ENCODE measurements at regions not wholly inside any gene's neighbourhood (a gene's known extent, or its start where the extent isn't known, plus 50 kb on each side); places are given as distances from the start of the nearest gene placed in this dataset.
"Not testable (repeated sequence)": the region's sequence is repeated elsewhere in the genome, so short reads cannot be mapped to it uniquely, and the experiment has no call there.

DNA sequence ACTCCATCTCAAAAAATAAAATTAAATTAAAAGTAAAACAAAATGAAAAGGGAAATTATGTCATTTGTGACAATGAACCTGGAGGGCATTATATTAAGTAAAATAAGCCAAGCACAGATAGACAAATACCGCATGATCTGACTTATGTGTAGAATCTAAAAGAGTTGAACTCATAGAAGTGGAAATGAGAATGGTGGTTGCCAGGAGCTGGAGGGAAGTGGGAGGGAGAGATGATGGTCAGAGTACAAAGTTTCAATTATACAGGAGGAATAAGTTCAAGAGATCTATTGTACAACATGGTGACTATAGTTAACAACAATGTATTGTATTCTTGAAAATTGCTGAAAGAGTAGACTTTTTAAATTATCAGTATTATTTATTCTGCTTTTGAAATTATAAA is 183.4 kb downstream of the ID4 start:
- no peak overlapping the region for H3K27ac ChIP-seq (ENCODE audit: low read depth in 1 of 2, low read length in 1 of 2)
- no peak overlapping the region for H3K9ac ChIP-seq (ENCODE audit: insufficient read depth in 1 of 2, low read length in 2 of 2)
- DNase-seq: no peak
- H3K4me3 ChIP-seq: no peak overlapping the region
- H3K36me3 ChIP-seq (ENCODE audit: control insufficient read depth in 4 of 4, insufficient read depth in 4 of 4, low read length in 4 of 4): no peaks in the 10 kb centered on the region
- TF ChIP-seq CTCF (IDR thresholded peaks at IDR 0.05; ENCODE audit: control extremely low read depth, extremely low read depth): no peak
- 87 to 97% methylated on average over 1 of the region's 1 CpG for WGBS, 2 donors
- no peaks in the 10 kb centered on the region for H3K9me3 ChIP-seq (ENCODE audit: control insufficient read depth in 4 of 4, insufficient read depth in 3 of 4, low read length in 3 of 4)
- H3K27me3 ChIP-seq (ENCODE audit: control insufficient read depth in 3 of 3, insufficient read depth in 3 of 3, low read length in 2 of 3): no peaks in the 10 kb centered on the region
- no peaks in the 10 kb centered on the region for H3K4me1 ChIP-seq (ENCODE audit: control insufficient read depth in 5 of 5, insufficient read depth in 5 of 5, low read length in 5 of 5)
- ATAC-seq (ENCODE audit: insufficient read depth, low FRiP score): no peak

- ATAC-seq (ENCODE audit: insufficient read depth, low FRiP score) (no peak), DNase-seq (no peak)
- no peaks in the 10 kb centered on the region for H3K27me3 ChIP-seq (ENCODE audit: control insufficient read depth in 3 of 3, insufficient read depth in 3 of 3, low read length in 2 of 3)
- no peak for TF ChIP-seq CTCF (IDR thresholded peaks at IDR 0.05; ENCODE audit: control extremely low read depth, extremely low read depth)
- H3K4me3 ChIP-seq: no peak overlapping the region
- no peaks in the 10 kb centered on the region for H3K4me1 ChIP-seq (ENCODE audit: control insufficient read depth in 5 of 5, insufficient read depth in 5 of 5, low read length in 5 of 5)
- no peak overlapping the region for H3K9ac ChIP-seq (ENCODE audit: insufficient read depth in 1 of 2, low read length in 2 of 2)
- no peaks in the 10 kb centered on the region for H3K9me3 ChIP-seq (ENCODE audit: control insufficient read depth in 4 of 4, insufficient read depth in 3 of 4, low read length in 3 of 4)
- H3K36me3 ChIP-seq (ENCODE audit: control insufficient read depth in 4 of 4, insufficient read depth in 4 of 4, low read length in 4 of 4): no peaks in the 10 kb centered on the region
- no peak overlapping the region for H3K27ac ChIP-seq (ENCODE audit: low read depth in 1 of 2, low read length in 1 of 2)
These were observed 184.6 kb downstream of the ID4 start for GRCh38 chr6:20021795-20022194.

GRCh38 chr6:20023549-20024315 is 186.6 kb downstream of the ID4 start:
- not testable (repeated sequence) for H3K27me3 ChIP-seq (ENCODE audit: control insufficient read depth in 3 of 3, insufficient read depth in 3 of 3, low read length in 2 of 3); ATAC-seq (ENCODE audit: insufficient read depth, low FRiP score); H3K4me3 ChIP-seq; H3K4me1 ChIP-seq (ENCODE audit: control insufficient read depth in 5 of 5, insufficient read depth in 5 of 5, low read length in 5 of 5); H3K27ac ChIP-seq (ENCODE audit: low read depth in 1 of 2, low read length in 1 of 2); H3K9me3 ChIP-seq (ENCODE audit: control insufficient read depth in 4 of 4, insufficient read depth in 3 of 4, low read length in 3 of 4); H3K9ac ChIP-seq (ENCODE audit: insufficient read depth in 1 of 2, low read length in 2 of 2); H3K36me3 ChIP-seq (ENCODE audit: control insufficient read depth in 4 of 4, insufficient read depth in 4 of 4, low read length in 4 of 4); DNase-seq
- 31 to 66% methylated on average over 28 of the region's 28 CpGs for WGBS, 2 donors

DNA sequence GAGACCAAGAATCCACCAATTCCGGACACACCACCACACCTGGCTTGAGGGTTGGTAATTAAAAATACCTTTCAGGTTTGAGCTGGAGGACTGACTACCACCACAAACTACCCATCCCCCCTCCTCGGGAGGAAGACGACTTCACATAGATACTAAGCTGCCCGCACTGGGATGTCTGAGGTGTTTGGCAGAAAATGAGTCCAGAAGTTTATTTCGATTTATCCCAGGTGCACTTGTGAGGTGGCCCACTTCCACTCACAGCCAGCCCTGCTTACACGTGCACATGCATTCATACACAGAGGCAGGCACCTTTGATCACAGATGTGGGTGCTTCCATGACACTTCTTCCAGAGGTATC is 187.1 kb downstream of the ID4 start:
- DNase-seq (no peak), ATAC-seq (ENCODE audit: insufficient read depth, low FRiP score) (no peak)
- H3K4me1 ChIP-seq (ENCODE audit: control insufficient read depth in 5 of 5, insufficient read depth in 5 of 5, low read length in 5 of 5): no peaks in the 10 kb centered on the region
- H3K27me3 ChIP-seq (ENCODE audit: control insufficient read depth in 3 of 3, insufficient read depth in 3 of 3, low read length in 2 of 3): peaks cover 0 to under 1% (median 0%) of the 10 kb centered on the region in 3 donors
- H3K9me3 ChIP-seq (ENCODE audit: control insufficient read depth in 4 of 4, insufficient read depth in 3 of 4, low read length in 3 of 4): no peaks in the 10 kb centered on the region
- no peak overlapping the region for H3K4me3 ChIP-seq
- no peaks in the 10 kb centered on the region for H3K36me3 ChIP-seq (ENCODE audit: control insufficient read depth in 4 of 4, insufficient read depth in 4 of 4, low read length in 4 of 4)
- no peak overlapping the region for H3K27ac ChIP-seq (ENCODE audit: low read depth in 1 of 2, low read length in 1 of 2)
- WGBS, 2 donors: 48 to 69% methylated on average over 6 of the region's 6 CpGs
- TF ChIP-seq CTCF (IDR thresholded peaks at IDR 0.05; ENCODE audit: control extremely low read depth, extremely low read depth): no peak
- H3K9ac ChIP-seq (ENCODE audit: insufficient read depth in 1 of 2, low read length in 2 of 2): no peak overlapping the region

Measured in lung (tissue), 11 donors.